ENCODE measurements at regions not wholly inside any gene's neighbourhood (a gene's known extent, or its start where the extent isn't known, plus 50 kb on each side); places are given as distances from the start of the nearest gene placed in this dataset.

GRCh38 chr1:209421186-209421585 lies 162.3 kb upstream of the CAMK1G start:
- no peak overlapping the region for H3K27ac Mint-ChIP-seq (ENCODE audit: unreplicated experiment)
- H3K9me3 Mint-ChIP-seq (ENCODE audit: low read depth): no peaks in the 10 kb centered on the region
- H3K36me3 Mint-ChIP-seq (ENCODE audit: low read depth): no peaks in the 10 kb centered on the region
- TF ChIP-seq CTCF (IDR thresholded peaks at IDR 0.05): no peak
- H3K4me3 Mint-ChIP-seq (ENCODE audit: unreplicated experiment): no peak overlapping the region
- peaks cover 2% of the 10 kb centered on the region for H3K27me3 Mint-ChIP-seq (ENCODE audit: low read depth)
- H3K4me1 Mint-ChIP-seq (ENCODE audit: low read depth): no peaks in the 10 kb centered on the region
- no peak for DNase-seq (ENCODE audit: low spot score)

GRCh38 chr1:209421978-209422680 lies 161.4 kb upstream of the CAMK1G start:
- TF ChIP-seq CTCF (IDR thresholded peaks at IDR 0.05): no peak
- no peak overlapping the region for H3K4me3 Mint-ChIP-seq (ENCODE audit: unreplicated experiment)
- H3K4me1 Mint-ChIP-seq (ENCODE audit: low read depth): no peaks in the 10 kb centered on the region
- peaks cover 2% of the 10 kb centered on the region for H3K27me3 Mint-ChIP-seq (ENCODE audit: low read depth)
- DNase-seq (ENCODE audit: low spot score): no peak
- no peaks in the 10 kb centered on the region for H3K9me3 Mint-ChIP-seq (ENCODE audit: low read depth)
- no peaks in the 10 kb centered on the region for H3K36me3 Mint-ChIP-seq (ENCODE audit: low read depth)
- no peak overlapping the region for H3K27ac Mint-ChIP-seq (ENCODE audit: unreplicated experiment)

GRCh38 chr1:209425959-209426358 lies 157.6 kb upstream of the CAMK1G start:
- no peak for TF ChIP-seq CTCF (IDR thresholded peaks at IDR 0.05)
- H3K9me3 Mint-ChIP-seq (ENCODE audit: low read depth): no peaks in the 10 kb centered on the region
- no peak overlapping the region for H3K27ac Mint-ChIP-seq (ENCODE audit: unreplicated experiment)
- H3K36me3 Mint-ChIP-seq (ENCODE audit: low read depth): no peaks in the 10 kb centered on the region
- no peaks in the 10 kb centered on the region for H3K4me1 Mint-ChIP-seq (ENCODE audit: low read depth)
- H3K27me3 Mint-ChIP-seq (ENCODE audit: low read depth): peaks cover 24% of the 10 kb centered on the region
- DNase-seq (ENCODE audit: low spot score): no peak
- no peak overlapping the region for H3K4me3 Mint-ChIP-seq (ENCODE audit: unreplicated experiment)

- H3K4me1 Mint-ChIP-seq (ENCODE audit: low read depth): no peaks in the 10 kb centered on the region
- DNase-seq (ENCODE audit: low spot score): no peak
- no peaks in the 10 kb centered on the region for H3K36me3 Mint-ChIP-seq (ENCODE audit: low read depth)
- no peak overlapping the region for H3K27ac Mint-ChIP-seq (ENCODE audit: unreplicated experiment)
- peaks cover 25% of the 10 kb centered on the region for H3K27me3 Mint-ChIP-seq (ENCODE audit: low read depth)
- H3K4me3 Mint-ChIP-seq (ENCODE audit: unreplicated experiment): no peak overlapping the region
- H3K9me3 Mint-ChIP-seq (ENCODE audit: low read depth): no peaks in the 10 kb centered on the region
- no peak for TF ChIP-seq CTCF (IDR thresholded peaks at IDR 0.05)
Measured at GRCh38 chr1:209427277-209427676, 156.2 kb upstream of the CAMK1G start.

- Mint-ChIP-seq H3K27me3 (ENCODE audit: low read depth) (peaks cover 26% of the 10 kb centered on the region), H3K9me3 (ENCODE audit: low read depth) (no peaks in the 10 kb centered on the region), H3K36me3 (ENCODE audit: low read depth) (no peaks in the 10 kb centered on the region), H3K27ac (ENCODE audit: unreplicated experiment) (no peak overlapping the region), H3K4me3 (ENCODE audit: unreplicated experiment) (no peak overlapping the region), H3K4me1 (ENCODE audit: low read depth) (no peaks in the 10 kb centered on the region)
- TF ChIP-seq CTCF (IDR thresholded peaks at IDR 0.05): no peak
- no peak for DNase-seq (ENCODE audit: low spot score)
Measured at GRCh38 chr1:209427811-209428210, 155.7 kb upstream of the CAMK1G start.
